Hepatocyte (in vitro differentiated cells): ENCODE measurements at regions not wholly inside any gene's neighbourhood (a gene's known extent, or its start where the extent isn't known, plus 50 kb on each side); places are given as distances from the start of the nearest gene placed in this dataset.

Experiments
- EZH2 ChIP-seq: fragments of 200-600 bp; sonication (generic); IDR thresholded peaks from 2 replicates; pipeline ENCODE4 v1.6.1; 2016; ENCODE audit warnings: antibody characterized with exemption, mild to moderate bottlenecking, borderline replicate concordance
- TF ChIP-seq, protein P1 (sequence below): fragments of 200-600 bp; sonication (generic); IDR thresholded peaks from 2 replicates; pipeline ENCODE4 v1.5.1; 2016; ENCODE audit warnings: antibody characterized with exemption, mild to moderate bottlenecking; ENCODE audit not compliant: poor library complexity

GRCh38 chr4:179976777-179977176 is 2266.4 kb upstream of the TENM3 start:
- TF ChIP-seq, protein P1, sequence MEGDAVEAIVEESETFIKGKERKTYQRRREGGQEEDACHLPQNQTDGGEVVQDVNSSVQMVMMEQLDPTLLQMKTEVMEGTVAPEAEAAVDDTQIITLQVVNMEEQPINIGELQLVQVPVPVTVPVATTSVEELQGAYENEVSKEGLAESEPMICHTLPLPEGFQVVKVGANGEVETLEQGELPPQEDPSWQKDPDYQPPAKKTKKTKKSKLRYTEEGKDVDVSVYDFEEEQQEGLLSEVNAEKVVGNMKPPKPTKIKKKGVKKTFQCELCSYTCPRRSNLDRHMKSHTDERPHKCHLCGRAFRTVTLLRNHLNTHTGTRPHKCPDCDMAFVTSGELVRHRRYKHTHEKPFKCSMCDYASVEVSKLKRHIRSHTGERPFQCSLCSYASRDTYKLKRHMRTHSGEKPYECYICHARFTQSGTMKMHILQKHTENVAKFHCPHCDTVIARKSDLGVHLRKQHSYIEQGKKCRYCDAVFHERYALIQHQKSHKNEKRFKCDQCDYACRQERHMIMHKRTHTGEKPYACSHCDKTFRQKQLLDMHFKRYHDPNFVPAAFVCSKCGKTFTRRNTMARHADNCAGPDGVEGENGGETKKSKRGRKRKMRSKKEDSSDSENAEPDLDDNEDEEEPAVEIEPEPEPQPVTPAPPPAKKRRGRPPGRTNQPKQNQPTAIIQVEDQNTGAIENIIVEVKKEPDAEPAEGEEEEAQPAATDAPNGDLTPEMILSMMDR: no peak
- TF ChIP-seq EZH2: no peak
